Stimulated activated naive B cell treated with anti-CD40 and anti-IgM and Interleukin-4, amounts not matched to agents 10 μg/mL and 1 μg/mL and 100 μg/mL, for 72 hours (primary cell): ENCODE measurements at regions not wholly inside any gene's neighbourhood (a gene's known extent, or its start where the extent isn't known, plus 50 kb on each side); places are given as distances from the start of the nearest gene placed in this dataset.

ENCODE experiments used
- ATAC-seq, 2 donors: fragments of 150-1000 bp; cut with Tn5 transposase; replicated peaks; 2 replicates each; pipeline ENCODE4 v1.10.0; 2021; ENCODE audit warnings: moderate library complexity in 1 of 2
- DNase-seq: peaks from one replicate; pipeline ENCODE4 v3.0.0; 2021
- H3K27ac Mint-ChIP-seq: one replicate; pipeline ENCODE4 v1.8.0; 2022; ENCODE audit warnings: mild to moderate bottlenecking, mixed read lengths
- H3K27me3 Mint-ChIP-seq, 2 donors: one replicate each; pipeline ENCODE4 v1.8.0; 2022; ENCODE audit warnings: mixed read lengths in 2 of 2
- H3K36me3 Mint-ChIP-seq, 2 donors: one replicate each; pipeline ENCODE4 v1.8.0; 2022; ENCODE audit warnings: mixed read lengths in 2 of 2, mild to moderate bottlenecking in 1 of 2
- H3K4me1 Mint-ChIP-seq, 2 donors: one replicate each; pipeline ENCODE4 v1.8.0; 2022; ENCODE audit warnings: mixed read lengths in 2 of 2, mild to moderate bottlenecking in 1 of 2
- H3K4me3 Mint-ChIP-seq, 2 donors: one replicate each; pipeline ENCODE4 v1.8.0; 2022; ENCODE audit warnings: mild to moderate bottlenecking in 2 of 2, mixed read lengths in 2 of 2, moderate library complexity in 1 of 2
- H3K9me3 Mint-ChIP-seq, 2 donors: one replicate each; pipeline ENCODE4 v1.8.0; 2022; ENCODE audit warnings: mixed read lengths in 2 of 2, mild to moderate bottlenecking in 1 of 2

DNA sequence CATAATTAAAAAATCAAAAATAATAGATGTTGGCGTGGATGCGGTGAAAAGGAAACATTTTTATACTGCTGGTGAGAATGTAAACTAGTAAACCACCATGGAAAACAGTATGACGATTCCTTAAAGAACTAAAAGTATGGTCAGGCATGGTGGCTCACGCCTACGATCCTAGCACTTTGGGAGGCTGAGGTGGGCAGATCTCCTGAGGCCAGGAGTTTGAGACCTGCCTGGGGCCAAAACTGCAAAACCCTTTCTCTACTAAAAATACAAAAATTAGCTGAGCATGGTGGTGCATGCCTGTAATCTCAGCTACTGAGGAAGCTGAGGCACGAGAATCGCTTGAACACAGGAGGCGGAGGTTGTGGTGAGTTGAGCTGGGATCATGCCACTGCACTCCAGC lies 195.7 kb upstream of the BMP4 start:
- Mint-ChIP-seq H3K27me3 (no peaks in the 10 kb centered on the region), H3K27ac (no peak overlapping the region), H3K4me1 (peaks cover 0 to 1% of the 10 kb centered on the region in 2 donors), H3K4me3 (no peak overlapping the region), H3K36me3 (no peaks in the 10 kb centered on the region), H3K9me3 (peaks cover 10 to 15% of the 10 kb centered on the region in 2 donors)
- ATAC-seq (no peak), DNase-seq (no peak)

DNA sequence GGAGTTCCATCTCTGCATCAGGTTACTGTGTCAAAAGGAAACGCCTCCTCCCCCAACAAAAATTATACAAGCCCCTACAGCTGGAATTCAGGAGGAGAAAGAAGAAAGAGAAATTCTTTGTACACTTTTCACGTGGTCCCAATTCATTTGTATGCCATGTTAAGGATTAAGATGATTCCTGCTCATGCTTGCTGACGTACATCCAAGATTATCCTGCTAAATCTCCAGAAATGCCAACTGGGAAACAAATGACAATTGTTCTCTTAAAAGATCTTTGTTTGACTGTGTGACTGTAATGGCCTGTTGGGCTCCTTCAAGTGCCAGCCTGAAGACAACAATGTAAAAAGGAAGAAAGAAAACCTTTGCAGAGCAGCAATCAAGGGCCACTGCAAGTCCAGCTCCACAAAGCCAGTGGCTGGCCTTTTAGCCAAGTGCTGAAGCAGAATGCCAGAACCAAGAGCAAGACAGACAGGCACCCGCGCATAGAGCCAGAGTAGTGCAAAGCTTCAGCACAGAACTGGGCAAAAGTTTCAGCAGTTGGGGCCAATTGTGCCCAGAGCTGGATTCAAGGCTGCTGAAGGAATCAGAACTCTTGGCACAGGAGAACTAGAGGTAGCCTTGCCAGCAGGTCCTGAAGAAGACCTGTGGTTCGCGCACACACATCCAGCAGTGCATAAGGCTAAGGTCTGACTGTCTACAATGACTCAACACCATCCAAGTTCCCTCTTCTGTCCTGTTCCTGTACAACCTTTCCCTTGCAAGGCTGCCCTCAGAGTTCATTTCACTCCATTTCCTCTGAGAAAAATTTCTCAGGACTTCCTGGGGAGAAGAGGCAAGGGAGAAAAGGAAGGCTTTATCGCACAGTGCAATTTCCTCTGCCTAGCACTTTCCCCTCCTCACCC lies 209.7 kb upstream of the BMP4 start:
- DNase-seq (no peak), ATAC-seq (peak in 1 of 2 donors; percentile 19)
- Mint-ChIP-seq H3K9me3 (no peaks in the 10 kb centered on the region), H3K4me3 (no peak overlapping the region), H3K27ac (no peak overlapping the region), H3K4me1 (peaks cover 2 to 7% of the 10 kb centered on the region in 2 donors), H3K36me3 (no peaks in the 10 kb centered on the region), H3K27me3 (peaks cover 24 to 25% of the 10 kb centered on the region in 2 donors)

DNA sequence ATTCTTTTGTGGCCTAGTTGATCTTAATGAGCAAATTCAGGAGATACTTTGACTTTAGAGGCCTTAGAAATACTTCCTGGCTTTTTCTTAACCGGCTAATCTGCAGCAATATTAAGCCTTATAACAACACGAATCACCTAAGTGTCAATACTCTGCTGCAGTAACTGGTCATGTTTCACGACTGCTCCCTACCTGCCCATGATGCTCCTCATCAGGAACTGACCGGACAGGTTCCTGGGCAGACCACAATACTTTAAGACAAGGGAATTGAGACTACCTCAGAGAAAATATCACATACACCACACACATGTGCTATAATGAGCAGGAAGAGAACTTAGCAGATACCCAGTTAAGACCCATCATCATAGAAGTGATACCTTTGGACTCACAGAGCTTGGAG lies 211.9 kb upstream of the BMP4 start:
- H3K27ac Mint-ChIP-seq, result no peak overlapping the region
- H3K4me1 Mint-ChIP-seq, result peaks cover 2 to 7% of the 10 kb centered on the region in 2 donors
- no peak for DNase-seq
- H3K9me3 Mint-ChIP-seq, result no peaks in the 10 kb centered on the region
- H3K27me3 Mint-ChIP-seq, result peaks cover 8 to 10% of the 10 kb centered on the region in 2 donors
- no peak for ATAC-seq
- H3K4me3 Mint-ChIP-seq, result no peak overlapping the region
- no peaks in the 10 kb centered on the region for H3K36me3 Mint-ChIP-seq

DNA sequence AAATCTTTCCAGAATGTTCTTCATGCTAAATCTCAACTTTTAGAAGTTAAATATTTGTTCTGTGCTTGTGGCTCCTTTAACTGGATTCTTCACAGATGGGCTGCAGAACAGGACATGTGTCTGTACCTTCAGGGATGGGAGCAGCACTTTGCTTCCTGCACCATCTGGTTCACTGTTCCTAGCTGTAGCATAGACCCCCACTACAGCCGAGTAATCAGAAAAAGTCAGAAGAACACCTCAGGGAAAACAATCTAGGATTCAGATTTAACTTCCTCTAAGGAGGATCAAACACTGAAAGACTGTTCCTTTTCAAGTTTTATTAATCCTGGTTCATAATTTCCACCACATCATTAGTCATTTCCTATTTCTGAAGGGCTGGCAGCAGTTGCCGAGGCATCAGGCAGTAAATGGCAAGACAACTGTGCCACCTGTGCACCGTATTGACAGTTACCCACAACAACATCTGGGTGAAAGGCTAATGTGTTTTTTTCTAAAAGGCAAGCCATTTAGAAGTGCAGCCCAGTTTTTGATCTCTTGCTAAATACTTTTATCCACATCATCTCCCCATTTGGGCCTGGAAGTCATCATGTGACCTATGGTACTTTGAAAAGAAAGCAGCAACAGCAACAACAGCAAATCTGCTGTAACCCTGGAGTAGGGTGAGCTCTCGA lies 212.8 kb upstream of the BMP4 start:
- no peak overlapping the region for H3K27ac Mint-ChIP-seq
- H3K9me3 Mint-ChIP-seq, result no peaks in the 10 kb centered on the region
- peak; percentile 45 to 65 for ATAC-seq
- H3K4me1 Mint-ChIP-seq, result peaks cover 2 to 7% of the 10 kb centered on the region in 2 donors
- no peak for DNase-seq
- no peaks in the 10 kb centered on the region for H3K36me3 Mint-ChIP-seq
- H3K4me3 Mint-ChIP-seq, result no peak overlapping the region
- H3K27me3 Mint-ChIP-seq, result peaks cover 0 to 1% of the 10 kb centered on the region in 2 donors

DNA sequence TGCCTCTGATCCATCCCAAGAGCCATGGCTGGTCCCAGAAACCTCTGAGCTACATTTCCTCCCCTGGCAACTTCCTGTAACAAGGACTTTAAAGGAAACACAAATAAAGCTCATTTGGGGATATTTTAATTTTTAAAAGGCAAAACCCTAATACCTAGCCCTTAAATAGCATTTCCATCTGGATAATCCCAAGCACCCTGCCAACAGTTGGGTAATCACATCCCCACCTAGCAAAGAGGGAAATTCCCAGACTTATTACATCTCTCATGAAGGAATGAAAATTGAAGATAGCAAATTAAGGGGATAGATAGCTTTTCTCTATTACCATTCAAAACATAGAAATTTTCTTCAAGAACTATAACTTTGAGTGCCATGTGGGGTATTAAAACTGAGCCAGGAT lies 213.7 kb upstream of the BMP4 start:
- Mint-ChIP-seq H3K9me3 (no peaks in the 10 kb centered on the region), H3K27me3 (no peaks in the 10 kb centered on the region), H3K36me3 (no peaks in the 10 kb centered on the region), H3K27ac (no peak overlapping the region), H3K4me3 (no peak overlapping the region), H3K4me1 (peaks cover 2 to 7% of the 10 kb centered on the region in 2 donors)
- no peak for ATAC-seq
- DNase-seq, result no peak

DNA sequence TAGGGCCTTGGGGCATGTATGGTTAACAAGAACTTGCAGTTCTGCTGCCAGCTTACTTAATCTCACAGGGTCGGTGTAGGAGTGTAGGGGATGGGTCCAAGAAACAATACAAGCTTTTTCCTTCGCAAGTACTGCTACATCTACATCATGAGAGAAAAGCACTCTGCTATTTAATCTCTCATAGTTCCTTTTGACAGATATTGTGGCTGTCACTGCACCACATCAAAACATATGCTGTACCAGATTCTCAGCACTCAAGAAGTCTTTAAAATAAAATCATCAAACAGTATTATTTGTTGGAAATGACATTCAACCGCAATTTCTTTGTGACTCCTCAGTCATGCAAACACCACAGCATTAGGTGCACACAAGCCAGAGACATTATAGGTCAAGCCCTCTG lies 215.5 kb upstream of the BMP4 start:
- peaks cover 2 to 7% of the 10 kb centered on the region in 2 donors for H3K4me1 Mint-ChIP-seq
- H3K27me3 Mint-ChIP-seq, result peaks cover 3 to 10% of the 10 kb centered on the region in 2 donors
- H3K4me3 Mint-ChIP-seq, result no peak overlapping the region
- ATAC-seq, result no peak
- H3K9me3 Mint-ChIP-seq, result no peaks in the 10 kb centered on the region
- H3K27ac Mint-ChIP-seq, result no peak overlapping the region
- DNase-seq, result no peak
- H3K36me3 Mint-ChIP-seq, result no peaks in the 10 kb centered on the region

DNA sequence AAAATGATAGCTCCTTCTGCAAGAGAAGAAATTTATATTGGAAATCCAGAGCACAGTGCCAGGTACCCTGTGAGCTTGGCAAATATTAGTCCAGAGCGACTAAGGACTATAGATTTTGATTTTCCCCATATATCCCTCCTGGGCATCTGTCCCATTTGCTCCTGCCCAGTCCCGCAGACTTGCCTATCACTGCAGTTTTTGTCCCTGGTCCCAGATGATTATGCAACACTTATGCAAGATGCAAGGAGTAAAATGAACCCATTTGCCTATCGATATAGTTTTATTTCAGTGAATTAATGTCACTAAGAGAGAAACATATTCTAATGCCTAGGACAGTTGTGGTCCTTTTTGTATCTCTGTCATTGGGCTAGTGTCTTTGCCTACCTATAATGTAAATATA lies 215.9 kb upstream of the BMP4 start:
- DNase-seq (no peak), ATAC-seq (no peak)
- H3K4me3 Mint-ChIP-seq, result no peak overlapping the region
- no peaks in the 10 kb centered on the region for H3K9me3 Mint-ChIP-seq
- no peaks in the 10 kb centered on the region for H3K36me3 Mint-ChIP-seq
- peaks cover 2 to 7% of the 10 kb centered on the region in 2 donors for H3K4me1 Mint-ChIP-seq
- H3K27ac Mint-ChIP-seq, result no peak overlapping the region
- H3K27me3 Mint-ChIP-seq, result peaks cover 3 to 12% of the 10 kb centered on the region in 2 donors

DNA sequence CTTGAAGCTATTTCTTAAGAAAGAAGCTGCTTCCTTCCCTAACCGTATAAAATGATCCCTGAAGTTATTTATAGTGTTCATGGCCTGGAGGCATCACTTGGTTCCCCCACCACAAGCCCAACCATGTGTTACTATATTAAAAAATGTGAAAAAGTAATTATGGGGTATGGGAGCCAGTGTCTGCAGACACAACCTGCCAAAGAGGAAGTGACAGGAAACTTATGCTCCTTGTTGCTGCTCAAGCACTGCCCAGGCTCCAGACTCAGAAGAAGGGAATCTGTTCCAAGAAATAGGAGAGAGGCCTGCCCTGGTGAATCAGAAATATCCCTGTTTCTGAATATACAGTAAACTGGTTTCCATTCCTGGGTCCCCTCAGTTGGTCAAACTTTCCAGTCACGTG lies 217.2 kb upstream of the BMP4 start:
- H3K4me1 Mint-ChIP-seq, result peaks cover 2 to 7% of the 10 kb centered on the region in 2 donors
- H3K27me3 Mint-ChIP-seq, result peaks cover 3 to 22% of the 10 kb centered on the region in 2 donors
- H3K4me3 Mint-ChIP-seq, result no peak overlapping the region
- no peak for DNase-seq
- H3K27ac Mint-ChIP-seq, result no peak overlapping the region
- ATAC-seq, result no peak
- H3K36me3 Mint-ChIP-seq, result no peaks in the 10 kb centered on the region
- H3K9me3 Mint-ChIP-seq, result no peaks in the 10 kb centered on the region

DNA sequence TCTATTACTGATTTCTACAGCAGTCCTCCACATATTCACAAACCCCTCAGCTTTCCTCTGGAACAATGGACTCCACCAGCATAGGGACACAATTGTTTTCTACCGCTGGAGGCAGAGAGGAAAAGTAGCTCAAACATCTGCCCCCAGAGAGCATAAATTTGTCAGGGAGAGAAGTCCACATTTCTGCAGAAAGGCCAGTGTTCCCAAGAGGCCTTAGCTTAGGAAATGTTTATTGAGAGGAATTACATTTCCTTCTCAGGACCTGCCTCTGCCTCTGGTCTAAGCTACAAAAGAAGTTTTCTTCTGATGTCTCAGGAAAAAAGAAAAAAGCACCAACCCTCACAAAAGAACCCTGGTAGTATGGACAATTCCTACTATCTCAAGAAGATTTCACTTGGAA lies 217.8 kb upstream of the BMP4 start:
- H3K36me3 Mint-ChIP-seq, result no peaks in the 10 kb centered on the region
- DNase-seq, result no peak
- H3K4me1 Mint-ChIP-seq, result peaks cover 2 to 5% of the 10 kb centered on the region in 2 donors
- H3K27me3 Mint-ChIP-seq, result peaks cover 3 to 22% of the 10 kb centered on the region in 2 donors
- no peak for ATAC-seq
- H3K9me3 Mint-ChIP-seq, result no peaks in the 10 kb centered on the region
- H3K27ac Mint-ChIP-seq, result no peak overlapping the region
- H3K4me3 Mint-ChIP-seq, result no peak overlapping the region

DNA sequence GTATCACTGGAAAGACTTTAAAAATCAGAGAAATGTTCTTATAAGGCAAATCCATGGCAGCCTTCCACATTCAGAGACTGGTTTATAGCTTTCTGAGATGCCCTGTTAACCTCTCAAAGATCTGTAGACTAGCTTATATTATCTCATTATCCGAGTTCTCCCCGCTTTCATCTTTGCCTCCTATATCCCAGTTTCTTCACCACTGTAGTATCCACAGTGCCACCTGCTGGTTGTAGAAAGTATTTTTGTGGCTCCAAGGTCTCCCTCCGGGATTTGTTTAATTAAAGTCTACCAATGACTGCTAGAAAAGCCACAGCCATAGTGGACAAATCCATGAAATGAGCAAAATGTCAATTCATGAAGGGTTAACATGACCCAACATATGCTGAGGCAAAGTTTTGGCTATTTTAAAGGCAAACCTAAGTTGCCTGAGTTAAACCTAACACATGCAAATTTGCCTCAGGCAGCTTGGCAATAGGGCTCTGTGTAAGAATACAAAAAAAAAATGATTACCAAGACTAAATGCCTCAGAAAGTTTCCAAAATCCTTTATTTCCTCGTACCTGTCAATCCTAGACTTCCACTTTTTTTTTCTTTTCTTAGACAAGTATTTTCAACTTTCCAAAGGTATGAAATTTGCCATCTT lies 218.8 kb upstream of the BMP4 start:
- Mint-ChIP-seq H3K4me1 (no peaks in the 10 kb centered on the region), H3K9me3 (no peaks in the 10 kb centered on the region), H3K27me3 (peaks cover 3 to 22% of the 10 kb centered on the region in 2 donors), H3K27ac (no peak overlapping the region), H3K4me3 (no peak overlapping the region), H3K36me3 (no peaks in the 10 kb centered on the region)
- DNase-seq, result peak; percentile 38
- peak; percentile 34 to 36 for ATAC-seq

DNA sequence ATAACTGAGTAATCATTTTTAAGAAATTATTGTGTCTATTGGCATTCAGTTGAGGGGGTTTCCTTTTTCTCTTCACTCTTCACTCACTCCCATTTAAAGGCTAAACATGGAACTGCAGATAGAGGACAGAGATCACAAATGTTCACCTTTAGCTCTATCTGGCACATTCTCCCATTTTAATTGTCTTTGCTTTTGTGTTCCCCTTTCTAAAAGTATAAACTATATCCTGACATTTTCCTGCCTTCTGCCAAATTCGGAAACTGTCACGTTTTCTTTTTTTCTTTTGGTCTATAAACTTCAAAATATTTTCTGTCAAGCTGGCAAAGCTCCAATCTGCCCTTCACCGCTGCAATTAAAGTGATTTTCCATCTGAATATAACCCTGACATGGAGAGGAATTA lies 219.8 kb upstream of the CDKN3 start:
- H3K9me3 Mint-ChIP-seq, result no peaks in the 10 kb centered on the region
- H3K4me3 Mint-ChIP-seq, result no peak overlapping the region
- H3K27ac Mint-ChIP-seq, result no peak overlapping the region
- DNase-seq, result no peak
- H3K36me3 Mint-ChIP-seq, result no peaks in the 10 kb centered on the region
- no peaks in the 10 kb centered on the region for H3K4me1 Mint-ChIP-seq
- ATAC-seq, result no peak
- peaks cover 3 to 22% of the 10 kb centered on the region in 2 donors for H3K27me3 Mint-ChIP-seq

DNA sequence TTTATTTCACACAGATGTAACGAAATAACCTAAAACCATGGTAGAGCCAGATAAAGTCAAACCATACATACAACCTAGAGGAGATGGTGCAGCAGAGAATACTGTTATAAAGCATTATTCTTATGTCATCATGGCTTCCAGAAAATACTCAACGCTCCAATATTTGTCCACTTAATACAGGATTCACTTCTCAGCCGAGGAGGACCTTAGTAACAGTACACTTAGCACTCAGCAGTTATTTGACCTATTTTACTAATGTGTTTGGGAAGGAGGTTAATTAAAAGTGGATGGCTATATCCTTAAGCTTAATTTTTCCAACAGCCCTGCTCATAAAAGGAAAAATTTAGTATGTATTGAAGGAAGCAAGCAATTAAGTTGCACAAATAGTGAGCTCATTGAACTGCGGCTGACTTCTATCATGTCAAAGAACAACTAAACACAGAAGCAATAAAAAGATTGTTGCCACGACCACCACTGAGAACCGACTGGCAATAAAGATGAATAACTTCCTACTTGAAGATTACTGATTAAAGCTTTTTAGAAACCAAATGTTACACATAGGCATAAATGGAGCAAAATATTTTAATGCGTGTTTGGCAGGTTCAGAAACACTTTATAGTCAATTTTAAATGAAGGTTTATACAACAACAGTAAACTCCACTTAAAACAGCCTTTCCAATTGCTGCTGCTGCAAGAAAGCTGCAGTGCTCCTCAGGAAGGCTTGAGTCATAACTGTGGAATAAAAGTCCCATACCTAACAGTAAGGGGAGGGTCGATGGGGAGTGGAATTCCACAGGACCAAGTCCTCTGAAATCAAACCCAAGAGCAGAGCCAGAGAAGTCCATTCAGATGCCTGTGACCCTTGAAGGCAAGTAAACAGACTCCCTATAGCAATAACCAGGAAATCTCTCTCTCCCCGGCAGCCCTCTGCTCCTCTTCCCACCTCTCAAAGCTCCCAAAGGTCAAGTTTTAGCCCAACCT lies 218.9 kb upstream of the CDKN3 start:
- no peak overlapping the region for H3K4me3 Mint-ChIP-seq
- no peak overlapping the region for H3K27ac Mint-ChIP-seq
- H3K4me1 Mint-ChIP-seq, result no peaks in the 10 kb centered on the region
- H3K9me3 Mint-ChIP-seq, result no peaks in the 10 kb centered on the region
- no peak for ATAC-seq
- H3K36me3 Mint-ChIP-seq, result no peaks in the 10 kb centered on the region
- peaks cover 3 to 22% of the 10 kb centered on the region in 2 donors for H3K27me3 Mint-ChIP-seq
- no peak for DNase-seq

DNA sequence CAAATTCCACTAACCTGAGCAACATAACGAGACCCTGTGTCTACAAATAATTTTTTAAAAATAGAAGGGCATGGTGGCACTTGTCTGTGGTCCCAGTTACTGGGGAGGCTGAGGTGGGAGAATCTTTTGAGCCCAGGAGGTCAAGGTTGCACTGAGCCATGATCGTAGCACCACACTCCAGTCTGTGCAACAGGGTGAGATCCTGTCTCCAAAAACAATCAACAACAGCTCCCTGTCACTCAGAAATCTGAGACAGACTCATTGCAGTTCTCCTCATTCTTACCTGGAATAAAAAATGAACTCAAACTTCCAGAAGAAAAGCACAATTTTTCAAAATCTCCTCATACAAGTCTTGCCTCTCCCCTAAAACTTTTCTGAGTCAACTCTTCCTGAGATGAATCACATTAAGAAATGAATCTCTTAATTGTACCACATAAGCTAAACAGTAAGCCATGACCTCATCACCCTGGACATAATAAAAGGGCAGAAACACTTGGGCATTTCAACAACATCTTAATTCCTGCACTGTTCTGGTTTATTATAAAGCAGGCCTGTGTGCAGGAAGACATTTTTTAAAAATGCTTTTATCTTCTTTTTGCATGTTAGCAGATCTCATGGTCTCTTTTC lies 214.3 kb upstream of the CDKN3 start:
- no peaks in the 10 kb centered on the region for H3K9me3 Mint-ChIP-seq
- ATAC-seq, result no peak
- no peaks in the 10 kb centered on the region for H3K4me1 Mint-ChIP-seq
- no peak overlapping the region for H3K4me3 Mint-ChIP-seq
- no peaks in the 10 kb centered on the region for H3K36me3 Mint-ChIP-seq
- H3K27ac Mint-ChIP-seq, result no peak overlapping the region
- peaks cover 0 to 10% of the 10 kb centered on the region in 2 donors for H3K27me3 Mint-ChIP-seq
- no peak for DNase-seq
